ENCODE measurements at regions not wholly inside any gene's neighbourhood (a gene's known extent, or its start where the extent isn't known, plus 50 kb on each side); places are given as distances from the start of the nearest gene placed in this dataset.
"Not testable (repeated sequence)": the region's sequence is repeated elsewhere in the genome, so short reads cannot be mapped to it uniquely, and the experiment has no call there.

DNA sequence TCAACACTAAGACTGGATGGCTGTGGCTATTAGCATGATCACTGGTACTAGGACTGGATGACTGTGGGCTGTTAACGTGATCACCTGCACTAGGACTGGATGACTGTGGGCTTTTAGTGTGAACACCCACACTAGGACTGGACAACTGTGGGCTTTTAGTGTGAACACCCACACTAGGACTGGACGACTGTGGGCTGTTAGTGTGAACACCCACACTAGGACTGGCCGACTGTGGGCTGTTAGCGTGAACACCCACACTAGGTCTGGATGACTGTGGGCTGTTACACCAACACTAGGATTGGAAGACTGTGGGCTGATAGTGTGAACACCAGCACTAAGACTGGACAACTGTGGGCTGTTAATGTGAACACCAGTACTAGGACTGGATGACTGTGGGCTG, 329.2 kb downstream of the OSTF1 start:
- no peak for DNase-seq

GRCh38 chr9:75418518-75418917, 330.2 kb downstream of the OSTF1 start:
- DNase-seq: no peak

DNA sequence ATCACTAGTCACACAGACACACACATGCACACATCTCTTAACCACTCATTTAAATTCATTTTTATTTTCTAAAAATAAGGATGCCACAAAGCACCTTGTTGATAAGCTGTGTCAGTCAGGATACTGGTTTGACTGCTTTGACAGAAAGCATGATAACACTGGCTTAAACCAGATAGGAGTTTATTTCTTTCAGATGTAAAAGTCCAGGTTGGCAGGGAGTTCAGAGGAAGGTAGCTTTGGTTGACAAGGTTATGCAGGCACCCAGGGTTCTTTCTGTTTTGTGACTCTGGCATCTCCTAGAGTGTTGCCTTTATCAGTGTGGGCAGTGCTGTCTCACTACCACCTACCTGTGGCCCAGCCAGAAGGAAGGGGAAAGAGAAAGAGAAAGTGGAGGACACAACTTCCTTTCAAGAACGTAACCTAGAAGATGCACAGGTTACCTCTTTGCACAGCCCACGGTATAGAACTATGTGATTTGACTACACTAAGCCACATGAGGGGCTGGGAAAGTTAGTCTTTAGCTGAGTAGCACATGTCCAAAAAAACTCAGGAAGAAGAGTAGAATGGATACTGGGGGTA, 334.7 kb downstream of the OSTF1 start:
- no peak for DNase-seq

- no peak for DNase-seq
Measured at GRCh38 chr9:75429531-75430475, 341.5 kb downstream of the OSTF1 start.

DNA sequence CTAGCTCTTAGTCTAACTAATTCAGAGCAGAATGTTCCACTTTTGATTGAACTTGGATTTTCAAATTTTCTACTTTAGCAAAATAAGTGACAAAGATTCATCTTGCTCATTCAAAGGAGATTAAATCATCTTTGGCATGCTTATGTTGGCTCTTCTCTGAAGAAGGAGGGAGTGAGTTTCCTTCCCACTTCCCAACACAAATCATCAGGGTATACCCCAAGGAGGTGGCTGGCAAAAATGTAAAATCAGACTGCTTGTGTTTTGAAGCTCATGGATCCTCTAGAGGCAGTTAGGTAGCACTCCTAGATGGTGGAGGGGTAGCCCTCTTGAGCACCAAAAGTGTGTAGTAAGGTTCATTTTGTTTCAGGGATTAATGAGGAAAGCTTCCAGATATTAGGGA, 343.1 kb downstream of the OSTF1 start:
- DNase-seq: no peak

DNA sequence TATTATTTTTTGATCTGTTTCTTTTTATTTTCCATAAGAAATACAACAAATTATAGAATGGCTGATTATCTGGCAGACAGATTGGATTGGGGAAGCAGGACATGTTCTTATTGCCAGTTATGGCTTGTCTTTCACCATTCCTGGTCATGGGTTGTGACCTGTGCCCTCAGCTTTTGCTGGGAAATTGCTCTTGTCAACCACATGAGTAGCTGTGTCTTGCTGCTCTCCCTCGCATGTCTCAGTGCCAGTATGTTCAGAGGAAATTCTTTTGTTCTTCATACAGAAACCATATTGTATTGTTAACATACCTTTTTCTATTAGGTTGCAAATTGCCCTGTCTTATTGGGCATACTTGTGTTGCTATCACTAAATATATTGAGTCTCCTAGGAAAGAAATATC, 344.1 kb downstream of the OSTF1 start:
- DNase-seq: no peak

- no peak for DNase-seq
Measured at GRCh38 chr9:75432888-75433287, 344.6 kb downstream of the OSTF1 start.

DNA sequence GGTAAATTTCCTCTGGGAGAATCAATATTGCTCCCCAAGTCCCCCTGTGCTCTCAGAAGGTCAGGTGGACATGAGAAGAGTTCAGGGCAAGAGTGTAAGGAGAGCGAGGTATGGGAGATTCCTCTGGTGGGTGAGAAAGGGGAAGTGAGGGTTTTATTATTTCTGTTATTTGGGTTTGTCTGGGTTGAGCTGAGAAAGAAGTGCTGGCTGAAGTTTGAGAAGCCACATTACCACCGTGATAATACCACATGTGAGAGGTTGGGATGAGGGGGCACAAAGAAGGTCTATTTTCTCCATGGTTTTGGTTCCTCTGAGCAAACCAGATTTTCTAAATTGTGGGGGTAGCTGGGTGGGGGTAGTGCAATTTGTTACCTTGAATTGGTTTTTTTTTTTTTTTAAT, 350.4 kb downstream of the OSTF1 start:
- no peak for DNase-seq

GRCh38 chr9:75440914-75441313, 352.6 kb downstream of the OSTF1 start:
- DNase-seq: no peak

GRCh38 chr9:75445144-75445543, 356.8 kb downstream of the OSTF1 start:
- no peak for DNase-seq

- DNase-seq: no peak
Measured at GRCh38 chr9:75447281-75447680, 359.0 kb downstream of the OSTF1 start.

DNA sequence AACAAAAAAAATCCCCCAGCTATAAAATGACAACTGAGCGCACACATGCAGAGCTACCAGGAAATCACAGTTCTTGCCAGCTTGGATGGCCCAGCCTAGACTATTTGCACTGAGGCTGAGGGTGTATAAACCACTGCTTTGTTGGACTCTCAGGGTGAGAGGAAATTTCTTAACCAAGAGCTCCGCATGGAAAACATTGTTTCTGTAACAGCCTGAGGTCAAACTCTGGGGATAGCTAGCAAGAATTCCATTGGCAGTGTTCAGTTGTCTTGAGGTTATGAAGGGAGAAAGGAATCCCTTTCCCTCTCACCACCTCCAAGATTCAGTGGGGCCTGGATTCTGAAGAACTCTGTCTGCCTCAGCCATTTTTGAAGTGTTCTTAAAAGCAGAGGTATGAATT, 360.0 kb downstream of the OSTF1 start:
- DNase-seq: no peak

- no peak for DNase-seq
Measured at GRCh38 chr9:75448955-75449354, 360.6 kb downstream of the OSTF1 start.

DNA sequence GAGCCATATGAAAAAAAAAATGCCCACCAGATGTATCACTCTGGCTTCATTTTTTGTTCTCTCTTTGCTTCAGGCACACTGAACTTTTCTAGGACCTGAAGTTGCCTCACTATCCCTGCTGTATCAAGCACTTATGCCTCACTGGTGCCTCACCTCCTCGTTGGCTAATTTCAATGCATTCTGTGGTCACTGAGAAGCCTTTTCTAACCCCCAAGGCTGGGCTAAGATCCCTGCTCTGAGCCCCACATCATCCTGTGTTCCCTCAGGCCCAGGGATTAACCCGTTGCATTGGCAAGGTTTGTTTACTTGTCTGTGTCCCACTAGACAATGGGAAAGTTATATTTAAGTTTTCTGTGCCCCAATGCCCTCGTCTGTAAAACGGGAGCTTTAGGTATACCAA, 362.7 kb downstream of the OSTF1 start:
- DNase-seq: no peak

DNA sequence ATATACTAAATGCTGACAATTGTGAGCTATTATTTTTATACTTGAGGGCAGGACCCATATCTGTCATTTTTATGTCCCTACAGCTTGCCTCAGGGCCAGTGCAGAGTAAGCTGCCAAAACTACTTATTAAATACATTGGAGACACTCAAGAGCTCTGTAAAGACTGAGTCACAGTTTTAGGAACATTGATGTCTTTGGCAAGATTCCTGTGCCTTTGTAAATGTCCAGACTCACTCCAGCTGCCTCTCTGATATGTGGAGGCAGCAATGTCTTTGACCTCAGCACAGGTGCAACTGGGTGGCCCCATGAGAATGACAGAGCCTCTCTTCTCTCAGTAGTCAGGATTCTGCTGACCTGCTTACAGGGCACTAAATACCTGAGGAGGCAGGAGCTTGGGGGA, 363.2 kb downstream of the OSTF1 start:
- DNase-seq: no peak

- no peak for DNase-seq
Measured at GRCh38 chr9:75452512-75452911, 364.2 kb downstream of the OSTF1 start.

- no peak for DNase-seq
Measured at GRCh38 chr9:75454043-75454442, 365.7 kb downstream of the OSTF1 start.

DNA sequence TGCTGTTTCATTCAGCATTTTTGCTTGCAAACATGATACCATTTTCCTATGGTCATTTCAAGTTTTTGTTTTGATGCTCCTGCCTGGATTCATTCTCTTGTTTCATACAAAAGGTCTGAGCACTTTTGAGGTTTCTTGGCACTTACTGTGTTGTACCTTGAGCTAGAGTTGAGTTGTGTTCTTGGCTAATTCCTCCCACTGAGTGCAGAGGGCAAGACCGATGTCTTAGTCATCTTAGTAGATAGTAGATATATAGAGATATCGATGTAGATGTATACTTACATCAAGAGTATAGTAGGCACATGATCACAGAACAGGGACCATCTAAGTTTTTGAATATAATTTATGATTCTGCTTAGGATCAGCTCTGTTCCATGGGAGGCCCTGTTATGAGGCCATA, 366.6 kb downstream of the OSTF1 start:
- DNase-seq: no peak

DNA sequence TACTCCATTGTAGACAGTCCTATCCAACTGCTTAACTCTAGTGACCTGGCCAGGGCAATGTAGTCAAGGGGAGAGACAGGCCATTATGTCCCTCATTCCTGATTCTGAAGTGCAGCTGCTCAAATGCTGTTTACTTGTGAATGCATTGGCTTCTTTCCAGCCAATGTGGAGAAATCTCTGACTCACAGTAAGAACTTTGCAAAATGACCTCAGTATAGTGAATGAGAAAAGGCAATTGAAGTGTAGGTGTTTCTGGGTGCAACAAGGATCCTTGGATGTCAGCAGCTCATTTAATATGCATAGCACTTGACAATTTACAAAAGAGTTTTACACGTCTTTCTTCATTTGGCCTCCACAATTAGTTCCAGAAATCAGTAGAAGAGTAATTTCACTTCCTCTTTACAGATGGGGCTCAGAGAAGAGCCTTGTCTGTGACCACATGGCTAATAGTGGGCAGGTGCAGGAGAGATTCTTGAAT, 367.2 kb downstream of the OSTF1 start:
- no peak for DNase-seq

DNA sequence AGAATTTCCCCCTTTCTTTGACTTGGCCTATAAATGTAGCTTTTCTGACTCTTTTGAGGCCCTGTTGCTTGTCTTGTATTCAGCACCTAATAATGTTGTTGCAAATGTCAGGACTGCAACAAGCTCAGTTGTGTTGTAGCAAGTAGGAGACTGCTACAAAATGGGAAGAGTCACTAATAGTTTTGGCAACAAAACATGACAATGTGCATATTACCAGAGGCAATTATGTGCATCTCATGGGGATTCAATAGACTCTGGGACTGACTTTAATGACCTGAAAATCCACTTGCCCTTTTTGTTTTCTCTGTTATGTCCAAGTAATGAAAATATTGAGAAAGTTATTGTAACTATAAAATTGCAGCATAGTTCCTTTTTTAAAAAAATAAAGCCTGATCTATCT, 368.4 kb downstream of the OSTF1 start:
- DNase-seq: no peak

GRCh38 chr9:75457474-75458011, 369.2 kb downstream of the OSTF1 start:
- DNase-seq: no peak

DNA sequence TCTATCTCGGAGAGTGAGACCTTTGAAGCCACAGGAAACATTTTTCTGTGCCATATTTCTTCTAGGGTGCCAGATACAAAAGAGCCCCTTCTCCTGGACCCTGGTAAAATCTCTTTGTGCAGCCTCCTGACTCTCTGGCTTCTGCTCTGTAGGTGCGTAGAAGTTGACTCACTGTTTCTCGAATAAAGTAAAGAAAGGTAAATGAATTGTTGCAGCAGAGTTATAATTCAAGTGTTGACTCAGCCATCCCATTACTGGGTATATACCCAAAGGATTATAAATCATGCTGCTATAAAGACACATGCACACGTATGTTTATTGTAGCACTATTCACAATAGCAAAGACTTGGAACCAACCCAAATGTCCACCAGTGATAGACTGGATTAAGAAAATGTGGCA, 371.0 kb downstream of the OSTF1 start:
- not testable (repeated sequence) for DNase-seq

DNA sequence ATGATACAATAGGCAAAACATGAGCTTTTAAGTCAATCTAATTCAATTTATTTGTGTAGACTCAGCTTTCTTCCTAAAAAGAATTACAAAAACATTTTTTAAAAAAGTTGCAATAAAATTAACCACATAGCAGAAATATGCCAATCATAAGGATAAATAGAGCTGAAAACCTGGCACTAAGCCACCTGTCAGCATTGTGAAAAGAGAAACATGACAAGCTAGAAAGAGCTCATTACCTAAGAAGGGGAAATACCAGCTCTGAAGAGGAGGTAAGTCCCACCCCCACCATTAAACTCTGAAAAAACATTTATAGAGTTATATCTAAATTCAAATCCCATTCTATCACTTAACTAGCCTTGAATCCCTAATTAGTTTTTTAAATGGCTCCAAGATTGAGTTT, 372.9 kb downstream of the OSTF1 start:
- no peak for DNase-seq

- no peak for DNase-seq
Measured at GRCh38 chr9:75462866-75463265, 374.6 kb downstream of the OSTF1 start.
